ENCODE measurements at regions not wholly inside any gene's neighbourhood (a gene's known extent, or its start where the extent isn't known, plus 50 kb on each side); places are given as distances from the start of the nearest gene placed in this dataset.

DNA sequence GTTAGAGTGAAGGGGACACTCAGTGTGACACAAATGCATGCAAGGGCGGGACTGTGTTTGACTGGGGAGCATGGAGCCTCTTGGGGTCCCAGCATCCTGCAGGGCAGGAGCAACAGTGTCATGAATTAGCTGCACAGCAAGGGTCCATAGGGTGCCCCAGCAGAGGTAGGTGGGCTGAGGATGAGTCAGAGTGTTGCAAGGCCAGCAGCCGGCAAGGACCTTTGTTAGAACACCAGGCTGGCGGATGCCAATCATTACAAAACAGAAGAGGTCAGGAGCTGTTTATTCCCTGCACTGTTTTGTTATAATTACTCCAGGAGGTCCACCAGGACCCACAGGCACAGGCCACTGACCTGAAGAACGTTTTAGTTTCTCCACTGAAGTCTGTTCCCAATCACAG lies 362.2 kb upstream of the DUSP10 start:
- Histone ChIP-seq H3K4me3 (no peak overlapping the region), H3K4me1 (no peaks in the 10 kb centered on the region), H3K36me3 (replicated peaks in 1 of 2; ENCODE audit: insufficient read depth in 1 of 2, low read depth in 2 of 2) (no peaks in the 10 kb centered on the region), H3K9me3 (no peaks in the 10 kb centered on the region), H3K27ac (no peak overlapping the region), H3K27me3 (no peaks in the 10 kb centered on the region)
- no peak for TF ChIP-seq POLR2A (IDR thresholded peaks at IDR 0.05)
- TF ChIP-seq, protein P1, sequence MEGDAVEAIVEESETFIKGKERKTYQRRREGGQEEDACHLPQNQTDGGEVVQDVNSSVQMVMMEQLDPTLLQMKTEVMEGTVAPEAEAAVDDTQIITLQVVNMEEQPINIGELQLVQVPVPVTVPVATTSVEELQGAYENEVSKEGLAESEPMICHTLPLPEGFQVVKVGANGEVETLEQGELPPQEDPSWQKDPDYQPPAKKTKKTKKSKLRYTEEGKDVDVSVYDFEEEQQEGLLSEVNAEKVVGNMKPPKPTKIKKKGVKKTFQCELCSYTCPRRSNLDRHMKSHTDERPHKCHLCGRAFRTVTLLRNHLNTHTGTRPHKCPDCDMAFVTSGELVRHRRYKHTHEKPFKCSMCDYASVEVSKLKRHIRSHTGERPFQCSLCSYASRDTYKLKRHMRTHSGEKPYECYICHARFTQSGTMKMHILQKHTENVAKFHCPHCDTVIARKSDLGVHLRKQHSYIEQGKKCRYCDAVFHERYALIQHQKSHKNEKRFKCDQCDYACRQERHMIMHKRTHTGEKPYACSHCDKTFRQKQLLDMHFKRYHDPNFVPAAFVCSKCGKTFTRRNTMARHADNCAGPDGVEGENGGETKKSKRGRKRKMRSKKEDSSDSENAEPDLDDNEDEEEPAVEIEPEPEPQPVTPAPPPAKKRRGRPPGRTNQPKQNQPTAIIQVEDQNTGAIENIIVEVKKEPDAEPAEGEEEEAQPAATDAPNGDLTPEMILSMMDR (IDR thresholded peaks at IDR 0.05): no peak
- 76 to 77% methylated on average over 4 of the region's 4 CpGs for WGBS, 2 donors
- intact Hi-C loops (cut with DNase I): no loop called here
- no peak for DNase-seq
- no peak for ATAC-seq

DNA sequence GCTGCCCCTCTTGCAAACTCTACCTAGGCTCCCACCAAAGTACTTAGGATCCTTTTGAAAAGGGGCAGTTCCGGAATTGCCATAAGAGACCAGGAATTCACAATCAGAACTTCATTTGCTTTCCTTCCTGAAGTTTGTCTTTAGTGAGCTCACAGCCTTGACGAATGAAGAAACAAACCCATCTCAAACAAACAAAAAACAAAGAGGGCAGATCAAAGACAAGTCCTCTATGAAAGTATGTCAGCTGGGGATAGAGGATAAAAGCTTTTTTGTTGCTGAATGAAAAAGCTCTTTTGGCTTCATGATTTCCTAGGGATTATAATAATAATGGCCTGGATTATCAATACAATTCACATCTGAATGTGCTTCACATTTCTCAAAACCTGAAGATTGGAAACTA lies 357.9 kb upstream of the DUSP10 start:
- TF ChIP-seq POLR2A (IDR thresholded peaks at IDR 0.05): no peak
- TF ChIP-seq, protein P1 (IDR thresholded peaks at IDR 0.05): no peak
- Histone ChIP-seq H3K36me3 (replicated peaks in 1 of 2; ENCODE audit: insufficient read depth in 1 of 2, low read depth in 2 of 2) (no peaks in the 10 kb centered on the region), H3K27me3 (no peaks in the 10 kb centered on the region), H3K4me1 (no peaks in the 10 kb centered on the region), H3K27ac (no peak overlapping the region), H3K4me3 (no peak overlapping the region), H3K9me3 (no peaks in the 10 kb centered on the region)
- 39 to 71% methylated on average over 2 of the region's 2 CpGs for WGBS, 2 donors
- ATAC-seq (no peak), DNase-seq (no peak)
- intact Hi-C loops (cut with DNase I): no loop called here

DNA sequence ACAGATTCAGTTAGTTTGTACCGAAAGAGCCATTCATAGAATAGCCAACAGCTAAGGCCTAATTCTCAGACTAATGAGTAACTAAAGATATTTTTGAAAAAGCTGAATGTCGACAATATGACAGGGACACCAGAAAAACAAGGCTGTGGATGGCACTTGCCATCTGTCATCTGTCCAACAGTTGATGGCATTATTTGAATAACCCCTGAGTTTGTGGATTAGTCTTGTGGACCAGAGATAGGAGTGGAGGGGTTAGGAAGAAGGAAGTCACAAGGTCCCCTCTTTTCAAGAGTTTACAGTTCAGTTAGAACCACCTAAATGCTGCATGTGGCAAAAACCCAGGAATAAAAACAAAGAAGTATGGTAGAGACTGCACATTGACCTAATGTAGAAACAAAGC lies 356.5 kb upstream of the DUSP10 start:
- Histone ChIP-seq H3K27me3 (no peaks in the 10 kb centered on the region), H3K4me1 (no peaks in the 10 kb centered on the region), H3K27ac (no peak overlapping the region), H3K36me3 (replicated peaks in 1 of 2; ENCODE audit: insufficient read depth in 1 of 2, low read depth in 2 of 2) (no peaks in the 10 kb centered on the region), H3K9me3 (no peaks in the 10 kb centered on the region), H3K4me3 (no peak overlapping the region)
- no peak for ATAC-seq
- intact Hi-C loops (cut with DNase I): no loop called here
- TF ChIP-seq POLR2A (IDR thresholded peaks at IDR 0.05): no peak
- TF ChIP-seq, protein P1 (IDR thresholded peaks at IDR 0.05): no peak
- 32 to 38% methylated on average over 2 of the region's 2 CpGs for whole genome bisulfite sequencing, 2 donors
- no peak for DNase-seq

DNA sequence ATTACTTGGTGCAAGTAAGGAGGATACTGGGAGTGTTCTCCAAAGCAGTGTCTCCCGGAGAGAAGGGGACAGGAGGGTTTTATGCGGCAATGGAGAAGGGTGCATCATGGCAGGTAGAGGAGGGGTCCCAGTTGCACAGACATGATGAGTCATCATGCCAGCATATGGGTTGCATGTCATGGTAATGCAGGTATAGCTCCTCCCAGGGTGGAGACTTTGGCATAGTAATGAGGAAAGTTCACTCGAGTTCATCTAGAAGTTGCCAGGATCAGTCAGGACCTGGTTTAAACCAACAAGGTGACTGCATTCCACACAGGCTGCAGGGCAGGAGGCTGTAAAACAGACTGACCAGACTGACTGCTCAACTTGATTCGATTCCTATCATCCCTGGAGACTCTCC lies 355.7 kb upstream of the DUSP10 start:
- Histone ChIP-seq H3K9me3 (no peaks in the 10 kb centered on the region), H3K4me1 (no peaks in the 10 kb centered on the region), H3K27me3 (no peaks in the 10 kb centered on the region), H3K27ac (no peak overlapping the region), H3K36me3 (replicated peaks in 1 of 2; ENCODE audit: insufficient read depth in 1 of 2, low read depth in 2 of 2) (no peaks in the 10 kb centered on the region), H3K4me3 (no peak overlapping the region)
- 56 to 68% methylated on average over 4 of the region's 4 CpGs for WGBS, 2 donors
- intact Hi-C loops (cut with DNase I): no loop called here
- DNase-seq (peak in 2 of 4 donors; percentile 14 to 24), ATAC-seq (peak; percentile 65)
- TF ChIP-seq POLR2A (IDR thresholded peaks at IDR 0.05): no peak
- TF ChIP-seq, protein P1 (IDR thresholded peaks at IDR 0.05): no peak

DNA sequence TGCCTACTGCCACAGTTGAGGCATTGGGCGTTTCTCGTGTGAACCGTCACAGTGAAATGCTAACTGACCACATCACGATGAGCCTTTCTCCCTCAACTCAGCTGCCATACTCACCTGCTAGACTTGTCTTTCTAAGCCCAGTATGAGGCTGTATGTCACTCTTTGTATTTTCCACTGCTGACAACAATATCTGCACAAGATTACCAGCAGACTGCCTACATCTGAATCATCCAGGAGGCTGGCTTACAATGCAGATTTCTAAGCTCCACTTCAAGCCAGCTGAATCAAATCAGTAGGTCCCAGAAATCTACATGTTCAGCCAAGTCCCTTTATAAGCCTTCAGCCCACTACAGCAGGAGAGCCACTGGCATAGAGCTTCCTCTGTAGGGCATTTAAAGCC lies 355.0 kb upstream of the DUSP10 start:
- DNase-seq: no peak
- intact Hi-C loops (cut with DNase I): no loop called here
- H3K27ac ChIP-seq: no peak overlapping the region
- no peaks in the 10 kb centered on the region for H3K36me3 ChIP-seq (replicated peaks in 1 of 2; ENCODE audit: insufficient read depth in 1 of 2, low read depth in 2 of 2)
- 76 to 80% methylated on average over 4 of the region's 4 CpGs for WGBS, 2 donors
- TF ChIP-seq POLR2A (IDR thresholded peaks at IDR 0.05): no peak
- TF ChIP-seq, protein P1 (IDR thresholded peaks at IDR 0.05): no peak
- no peaks in the 10 kb centered on the region for H3K9me3 ChIP-seq
- no peaks in the 10 kb centered on the region for H3K27me3 ChIP-seq
- H3K4me1 ChIP-seq: no peaks in the 10 kb centered on the region
- no peak overlapping the region for H3K4me3 ChIP-seq
- no peak for ATAC-seq
